Osteocyte (in vitro differentiated cells): ENCODE measurements at regions not wholly inside any gene's neighbourhood (a gene's known extent, or its start where the extent isn't known, plus 50 kb on each side); places are given as distances from the start of the nearest gene placed in this dataset.

Experiments
- DNase-seq: peaks from one replicate; pipeline ENCODE4 v3.0.0; 2021; ENCODE audit warnings: mixed read lengths; ENCODE audit not compliant: unreplicated experiment; ENCODE audit errors: extremely low spot score
- H3K27ac Mint-ChIP-seq: one replicate; pipeline ENCODE4 v1.8.0; 2021; ENCODE audit warnings: mild to moderate bottlenecking, mixed read lengths; ENCODE audit not compliant: unreplicated experiment
- H3K27me3 Mint-ChIP-seq: one replicate; pipeline ENCODE4 v1.8.0; 2021; ENCODE audit warnings: mixed read lengths; ENCODE audit not compliant: unreplicated experiment
- H3K36me3 Mint-ChIP-seq: one replicate; pipeline ENCODE4 v1.8.0; 2021; ENCODE audit warnings: mixed read lengths; ENCODE audit not compliant: unreplicated experiment
- H3K4me1 Mint-ChIP-seq: one replicate; pipeline ENCODE4 v1.8.0; 2021; ENCODE audit warnings: mixed read lengths; ENCODE audit not compliant: unreplicated experiment
- H3K4me3 Mint-ChIP-seq: one replicate; pipeline ENCODE4 v1.8.0; 2021; ENCODE audit warnings: mild to moderate bottlenecking, moderate library complexity, mixed read lengths; ENCODE audit not compliant: unreplicated experiment
- H3K9me3 Mint-ChIP-seq: one replicate; pipeline ENCODE4 v1.8.0; 2021; ENCODE audit warnings: mixed read lengths; ENCODE audit not compliant: unreplicated experiment
- TF ChIP-seq, protein P1 (sequence below): fragments of 200-600 bp; sonication (generic); IDR thresholded peaks from 2 replicates; pipeline ENCODE4 v1.5.0; 2021; ENCODE audit warnings: antibody characterized with exemption, mild to moderate bottlenecking, moderate library complexity

DNA sequence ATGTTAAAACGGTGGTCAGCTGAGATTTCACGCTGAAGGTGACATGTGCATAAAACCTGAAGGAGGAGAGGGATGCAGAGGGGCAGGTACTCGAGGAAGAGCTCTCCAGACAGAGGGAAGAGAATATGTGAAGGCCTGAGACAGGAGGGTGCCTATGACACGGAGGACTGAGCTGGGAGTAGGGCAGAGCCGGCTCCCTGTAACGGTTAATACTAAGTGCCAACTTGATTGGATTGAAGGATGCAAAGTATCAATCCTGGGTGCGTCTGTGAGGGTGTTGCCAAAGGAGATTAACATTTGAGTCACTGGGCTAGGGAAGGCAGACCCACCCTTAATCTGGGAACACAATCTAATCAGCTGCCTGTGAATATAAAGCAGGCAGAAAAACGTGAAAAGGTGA, 136.2 kb upstream of the SYT6 start:
- Mint-ChIP-seq H3K4me3 (no peak overlapping the region), H3K27me3 (peaks cover 3% of the 10 kb centered on the region), H3K4me1 (peaks cover 7% of the 10 kb centered on the region), H3K9me3 (no peaks in the 10 kb centered on the region), H3K27ac (no peak overlapping the region), H3K36me3 (no peaks in the 10 kb centered on the region)
- TF ChIP-seq, protein P1, sequence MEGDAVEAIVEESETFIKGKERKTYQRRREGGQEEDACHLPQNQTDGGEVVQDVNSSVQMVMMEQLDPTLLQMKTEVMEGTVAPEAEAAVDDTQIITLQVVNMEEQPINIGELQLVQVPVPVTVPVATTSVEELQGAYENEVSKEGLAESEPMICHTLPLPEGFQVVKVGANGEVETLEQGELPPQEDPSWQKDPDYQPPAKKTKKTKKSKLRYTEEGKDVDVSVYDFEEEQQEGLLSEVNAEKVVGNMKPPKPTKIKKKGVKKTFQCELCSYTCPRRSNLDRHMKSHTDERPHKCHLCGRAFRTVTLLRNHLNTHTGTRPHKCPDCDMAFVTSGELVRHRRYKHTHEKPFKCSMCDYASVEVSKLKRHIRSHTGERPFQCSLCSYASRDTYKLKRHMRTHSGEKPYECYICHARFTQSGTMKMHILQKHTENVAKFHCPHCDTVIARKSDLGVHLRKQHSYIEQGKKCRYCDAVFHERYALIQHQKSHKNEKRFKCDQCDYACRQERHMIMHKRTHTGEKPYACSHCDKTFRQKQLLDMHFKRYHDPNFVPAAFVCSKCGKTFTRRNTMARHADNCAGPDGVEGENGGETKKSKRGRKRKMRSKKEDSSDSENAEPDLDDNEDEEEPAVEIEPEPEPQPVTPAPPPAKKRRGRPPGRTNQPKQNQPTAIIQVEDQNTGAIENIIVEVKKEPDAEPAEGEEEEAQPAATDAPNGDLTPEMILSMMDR: no peak
- DNase-seq: no peak

DNA sequence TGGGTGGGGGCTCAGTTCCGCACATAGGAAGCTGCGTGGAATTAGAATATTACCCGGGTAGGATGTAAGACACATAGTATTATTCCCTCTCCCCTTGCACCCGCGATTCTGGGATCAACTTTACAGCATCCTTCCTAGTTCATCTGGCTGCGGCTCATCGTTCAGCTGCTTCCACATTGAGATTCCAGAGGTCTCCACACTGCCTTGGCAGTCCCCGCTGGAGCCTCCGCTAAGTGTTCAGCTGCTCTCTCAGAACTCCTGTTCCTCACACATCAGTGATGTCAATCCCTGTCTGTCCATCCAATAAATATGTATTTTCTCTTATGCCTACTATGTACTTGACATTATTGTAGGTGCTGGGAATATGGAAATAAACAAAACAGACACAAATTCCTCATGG, 135.6 kb upstream of the SYT6 start:
- H3K27me3 Mint-ChIP-seq: no peaks in the 10 kb centered on the region
- DNase-seq: no peak
- H3K4me1 Mint-ChIP-seq: peaks cover 7% of the 10 kb centered on the region

DNA sequence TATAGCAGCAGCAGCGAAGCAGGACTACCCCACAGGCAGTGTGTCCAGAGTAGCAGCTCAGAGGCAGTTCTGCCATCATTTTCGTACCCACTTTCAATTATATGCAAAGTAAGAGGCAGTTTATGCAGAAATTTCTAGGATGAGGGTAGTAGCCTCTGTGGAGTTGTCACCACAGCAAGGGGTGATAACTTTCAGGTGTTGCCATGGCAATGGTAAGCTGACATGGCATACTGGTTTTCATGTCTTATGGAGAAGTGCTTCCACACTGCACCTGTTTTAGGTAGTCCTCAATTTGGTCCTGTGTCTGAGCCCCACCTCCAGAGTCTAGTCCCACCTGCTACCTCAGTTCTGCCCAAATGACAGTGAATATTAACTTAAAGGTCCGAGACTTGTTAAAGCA, 133.3 kb upstream of the SYT6 start:
- TF ChIP-seq, protein P1: no peak
- Mint-ChIP-seq H3K27me3 (no peaks in the 10 kb centered on the region), H3K9me3 (no peaks in the 10 kb centered on the region), H3K4me3 (no peak overlapping the region), H3K36me3 (no peaks in the 10 kb centered on the region), H3K27ac (no peak overlapping the region), H3K4me1 (peaks cover 7% of the 10 kb centered on the region)
- no peak for DNase-seq

More for the DNA sequence above, 135.6 kb upstream of the SYT6 start:
- H3K36me3 Mint-ChIP-seq: no peaks in the 10 kb centered on the region
- no peak overlapping the region for H3K4me3 Mint-ChIP-seq
- no peak overlapping the region for H3K27ac Mint-ChIP-seq
- no peaks in the 10 kb centered on the region for H3K9me3 Mint-ChIP-seq
- TF ChIP-seq, protein P1: no peak

DNA sequence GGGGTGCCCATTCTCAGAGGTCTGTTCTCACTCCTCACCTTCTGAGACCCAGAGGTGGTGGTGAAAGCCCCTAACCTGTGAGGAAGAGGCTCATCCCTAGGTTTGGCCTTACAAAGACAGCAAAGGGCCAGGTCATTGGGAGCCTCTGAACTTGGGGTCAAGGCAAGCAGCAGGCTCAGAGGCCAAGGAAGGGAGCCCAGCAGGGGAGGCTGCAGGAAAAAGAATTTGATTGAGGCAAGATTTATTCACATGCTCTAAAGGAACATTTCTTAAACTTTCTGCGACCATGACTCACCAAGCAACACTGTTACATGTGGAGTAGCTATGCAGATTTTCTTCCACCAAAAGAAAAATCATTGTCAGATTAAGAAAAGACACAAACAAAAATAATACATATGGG, 132.5 kb upstream of the SYT6 start:
- no peak overlapping the region for H3K27ac Mint-ChIP-seq
- no peak overlapping the region for H3K4me3 Mint-ChIP-seq
- DNase-seq: no peak
- H3K27me3 Mint-ChIP-seq: no peaks in the 10 kb centered on the region
- H3K9me3 Mint-ChIP-seq: no peaks in the 10 kb centered on the region
- H3K4me1 Mint-ChIP-seq: peaks cover 7% of the 10 kb centered on the region
- no peaks in the 10 kb centered on the region for H3K36me3 Mint-ChIP-seq
- TF ChIP-seq, protein P1: no peak

DNA sequence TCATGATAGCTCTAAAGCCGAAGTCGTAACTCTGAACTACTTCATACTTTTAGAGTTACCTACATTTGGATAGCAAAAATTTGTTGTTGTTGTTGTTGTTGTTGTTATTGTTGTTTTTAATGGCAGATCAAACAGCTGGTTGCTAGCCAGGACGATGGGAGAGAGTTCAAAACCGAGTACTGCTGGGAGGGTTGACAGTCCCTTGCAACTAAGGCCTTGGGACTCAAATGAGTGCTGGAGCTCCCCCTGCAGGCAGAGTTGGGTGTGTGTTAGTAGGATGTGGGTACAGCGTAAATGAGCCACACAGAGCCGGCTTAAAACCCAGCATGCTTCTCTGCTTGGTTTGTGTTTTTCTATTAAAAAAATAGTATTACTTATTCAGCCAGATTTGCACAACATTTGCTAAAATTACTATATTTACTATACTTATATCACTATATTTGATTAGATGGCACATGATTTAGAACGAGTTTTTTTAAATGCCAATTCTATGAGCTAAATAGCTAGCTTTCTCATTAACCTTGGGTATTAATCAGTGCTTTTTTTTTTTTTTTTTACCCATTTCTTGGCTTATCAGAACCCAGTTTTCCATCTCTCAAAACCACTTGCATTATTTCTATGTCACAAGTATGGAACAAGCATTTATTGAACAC, 129.2 kb upstream of the SYT6 start:
- H3K9me3 Mint-ChIP-seq: no peaks in the 10 kb centered on the region
- peak; percentile 93 for DNase-seq
- peaks cover 14% of the 10 kb centered on the region for H3K27me3 Mint-ChIP-seq
- TF ChIP-seq, protein P1: peak; percentile 93
- no peaks in the 10 kb centered on the region for H3K36me3 Mint-ChIP-seq
- H3K4me1 Mint-ChIP-seq: peaks cover 7% of the 10 kb centered on the region
- H3K4me3 Mint-ChIP-seq: no peak overlapping the region
- H3K27ac Mint-ChIP-seq: no peak overlapping the region
